Neural progenitor cell (in vitro differentiated cells): ENCODE measurements at regions not wholly inside any gene's neighbourhood (a gene's known extent, or its start where the extent isn't known, plus 50 kb on each side); places are given as distances from the start of the nearest gene placed in this dataset.

Experiments used
- CTCF ChIP-seq: fragments of 200-600 bp; sonication (generic); IDR thresholded peaks from 2 replicates; pipeline ENCODE4 v1.5.1; 2017; ENCODE audit warnings: antibody characterized with exemption, mild to moderate bottlenecking
- EZH2phosphoT487 ChIP-seq: fragments of 200-600 bp; sonication (generic); IDR thresholded peaks from 2 replicates; pipeline ENCODE4 v1.6.1; 2017; ENCODE audit warnings: antibody characterized with exemption

GRCh38 chr20:23167431-23167830, 81.3 kb upstream of the CD93 start:
- TF ChIP-seq CTCF (no peak), EZH2phosphoT487 (no peak)
